ENCODE measurements at regions not wholly inside any gene's neighbourhood (a gene's known extent, or its start where the extent isn't known, plus 50 kb on each side); places are given as distances from the start of the nearest gene placed in this dataset.
"Not testable (repeated sequence)": the region's sequence is repeated elsewhere in the genome, so short reads cannot be mapped to it uniquely, and the experiment has no call there.

DNA sequence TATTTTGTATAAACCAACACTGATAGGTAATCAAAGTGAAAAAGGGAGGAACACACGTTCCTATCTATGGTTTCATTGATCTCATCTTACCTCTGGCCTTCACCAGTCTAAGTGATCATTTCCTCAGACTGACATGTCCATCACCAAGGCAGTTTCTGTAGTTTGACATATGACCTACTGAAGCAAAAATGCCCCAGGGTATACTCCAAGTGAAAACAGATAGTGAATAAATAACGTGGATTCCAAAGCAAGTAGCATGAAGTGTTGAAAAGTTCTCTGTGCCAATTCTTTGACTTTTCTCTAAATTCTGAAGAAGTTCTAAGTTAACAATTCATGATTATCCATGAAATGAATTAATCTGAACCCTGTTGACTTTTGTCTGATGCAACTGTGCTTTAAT, 334.2 kb upstream of the SGCG start:
- no peak for ATAC-seq
- DNase-seq (ENCODE audit: low spot score), result no peak

DNA sequence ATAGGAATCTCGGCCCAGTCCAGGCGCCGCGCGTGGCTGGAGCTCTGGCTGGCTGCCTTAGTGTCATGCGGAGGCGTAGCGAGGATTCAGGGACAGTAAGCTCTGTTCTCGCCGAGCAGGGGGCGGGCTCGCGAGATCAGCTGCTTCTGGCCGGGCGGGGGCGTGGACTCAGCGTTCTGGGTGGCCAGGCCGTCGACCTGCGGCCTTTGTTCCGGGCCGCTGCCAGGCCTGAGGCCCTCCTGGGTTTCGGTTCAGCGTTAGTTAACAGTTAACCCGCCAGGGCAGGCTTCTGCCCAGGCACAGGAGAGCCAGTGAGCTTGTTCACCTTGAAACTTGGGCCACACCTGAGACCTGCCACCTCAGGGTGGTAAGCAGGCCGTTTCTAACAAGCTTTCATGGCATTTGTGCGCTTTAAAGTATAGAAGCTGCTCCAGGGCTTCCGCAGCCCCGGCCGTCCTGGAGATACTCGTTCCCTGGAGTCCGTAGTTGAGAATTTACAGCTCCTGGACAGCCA, 332.2 kb upstream of the SGCG start:
- ATAC-seq (peak; percentile 91), DNase-seq (ENCODE audit: low spot score) (peak; percentile 68)

DNA sequence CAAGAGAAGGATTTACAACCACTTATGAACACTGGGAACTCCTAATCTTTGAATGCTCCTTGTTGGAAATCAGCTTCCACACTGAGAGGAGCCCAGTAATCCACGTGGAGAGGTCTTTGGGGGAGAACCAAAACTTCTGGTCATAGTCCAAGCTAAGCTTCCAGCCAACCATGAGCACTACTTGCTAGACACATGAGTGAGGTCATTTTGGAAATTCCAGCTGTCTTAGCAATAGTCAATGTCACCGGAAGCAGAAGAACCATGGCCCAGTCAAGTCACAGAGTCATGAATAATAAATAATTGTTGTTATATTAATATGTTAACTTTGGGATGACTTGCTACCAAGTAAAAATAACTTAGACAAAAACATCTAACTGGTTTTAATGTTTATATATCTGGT, 324.9 kb upstream of the SGCG start:
- ATAC-seq (no peak), DNase-seq (ENCODE audit: low spot score) (no peak)

DNA sequence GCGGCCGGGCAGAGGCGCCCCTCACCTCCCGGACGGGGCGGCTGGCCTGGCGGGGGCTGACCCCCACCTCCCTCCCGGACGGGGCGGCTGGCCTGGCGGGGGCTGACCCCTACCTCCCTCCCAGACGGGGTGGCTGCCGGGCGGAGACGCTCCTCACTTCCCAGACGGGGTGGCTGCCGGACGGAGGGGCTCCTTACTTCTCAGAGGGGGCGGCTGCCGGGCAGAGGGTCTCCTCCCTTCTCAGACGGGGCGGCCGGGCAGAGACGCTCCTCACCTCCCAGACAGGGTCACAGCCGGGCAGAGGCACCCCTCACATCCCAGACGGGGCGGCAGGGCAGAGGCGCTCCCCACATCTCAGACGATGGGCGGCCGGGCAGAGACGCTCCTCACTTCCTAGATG, 321.8 kb upstream of the SGCG start:
- ATAC-seq; DNase-seq (ENCODE audit: low spot score): not testable (repeated sequence)

GRCh38 chr13:22859411-22859810, 321.4 kb upstream of the SGCG start:
- ATAC-seq, result not testable (repeated sequence)

DNA sequence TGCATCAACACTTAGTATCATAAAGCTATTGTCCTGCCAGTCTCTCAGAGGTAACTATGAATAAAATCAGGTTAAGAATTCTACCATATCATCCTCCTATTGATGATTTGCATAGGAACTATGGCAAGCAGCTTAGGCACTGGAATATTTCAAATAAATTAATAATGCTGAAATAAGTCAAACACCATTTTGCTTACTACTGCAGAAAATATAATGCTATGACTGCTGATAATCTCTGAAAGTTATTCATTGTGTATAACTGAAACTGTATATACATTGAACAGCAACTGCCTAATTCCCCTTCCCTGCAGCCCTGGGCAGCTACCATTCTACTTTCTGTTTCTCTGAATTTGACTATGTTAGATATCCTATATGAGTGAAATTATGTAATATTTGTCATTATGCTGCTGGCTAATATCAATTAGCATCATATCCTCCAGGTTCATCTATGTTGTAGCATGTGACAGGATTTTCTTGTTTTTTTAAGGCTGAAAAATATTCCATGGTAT, 318.8 kb upstream of the SGCG start:
- DNase-seq (ENCODE audit: low spot score) (no peak), ATAC-seq (no peak)

More at GRCh38 chr13:22859411-22859810, 321.4 kb upstream of the SGCG start:
- DNase-seq (ENCODE audit: low spot score), result not testable (repeated sequence)

DNA sequence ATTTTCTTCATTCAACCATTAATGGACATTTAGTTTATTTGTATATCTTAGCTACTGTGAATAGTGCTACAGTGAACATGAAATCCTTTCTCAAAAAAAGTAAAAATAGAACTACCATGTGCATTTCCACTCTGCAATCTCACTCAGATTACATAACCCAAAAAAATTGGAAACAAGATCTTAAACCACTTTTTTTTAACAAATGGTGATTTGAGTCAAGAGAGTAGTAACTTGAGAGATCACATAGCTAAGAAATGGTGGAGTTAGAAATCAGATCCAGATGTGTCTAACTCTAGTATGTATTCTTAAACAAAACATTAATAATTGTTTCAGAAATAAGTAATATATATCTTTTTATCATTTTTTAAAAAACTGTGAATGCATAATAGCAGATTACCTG, 318.3 kb upstream of the SGCG start:
- DNase-seq (ENCODE audit: low spot score), result no peak
- ATAC-seq, result no peak

DNA sequence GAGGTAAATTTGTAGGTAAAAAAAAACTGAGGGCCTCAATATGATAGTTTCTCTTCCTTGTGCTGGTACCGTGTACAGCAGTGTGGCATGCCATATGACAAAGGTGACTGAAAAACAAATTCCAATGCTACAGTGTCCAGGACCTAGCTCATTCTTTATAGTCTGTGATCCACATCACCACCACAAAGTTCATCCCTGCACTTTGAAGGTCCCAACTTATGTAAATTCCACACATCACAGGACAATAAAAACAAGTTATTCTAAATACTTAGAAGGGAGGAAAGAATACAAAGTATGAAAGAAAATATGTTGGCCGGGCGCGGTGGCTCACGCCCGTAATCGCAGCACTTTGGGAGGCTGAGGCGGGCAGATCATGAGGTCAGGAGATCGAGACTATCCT, 314.6 kb upstream of the SGCG start:
- DNase-seq (ENCODE audit: low spot score), result no peak
- ATAC-seq, result no peak

DNA sequence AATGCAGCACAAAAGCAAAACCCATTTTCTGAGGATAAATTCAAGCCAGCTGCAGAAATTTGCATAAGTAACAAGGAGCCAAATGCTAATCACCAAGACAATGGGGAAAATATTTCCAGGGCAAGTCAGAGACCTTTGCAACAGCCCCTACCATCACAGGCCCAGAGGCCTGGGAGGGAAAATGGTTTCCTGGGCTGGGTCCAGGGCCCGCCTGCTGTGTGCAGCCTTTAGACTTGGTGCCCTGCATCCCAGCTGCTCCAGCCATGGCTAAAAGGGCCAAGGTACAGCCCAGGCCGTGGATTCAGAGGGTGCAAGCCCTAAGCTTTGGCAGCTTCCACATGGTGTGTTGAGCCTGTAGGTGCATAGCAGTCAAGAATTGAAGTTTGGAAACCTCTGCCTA, 309.5 kb upstream of the SGCG start:
- ATAC-seq (no peak), DNase-seq (ENCODE audit: low spot score) (no peak)

GRCh38 chr13:22874839-22875238, 305.9 kb upstream of the SGCG start:
- ATAC-seq (no peak), DNase-seq (ENCODE audit: low spot score) (no peak)

DNA sequence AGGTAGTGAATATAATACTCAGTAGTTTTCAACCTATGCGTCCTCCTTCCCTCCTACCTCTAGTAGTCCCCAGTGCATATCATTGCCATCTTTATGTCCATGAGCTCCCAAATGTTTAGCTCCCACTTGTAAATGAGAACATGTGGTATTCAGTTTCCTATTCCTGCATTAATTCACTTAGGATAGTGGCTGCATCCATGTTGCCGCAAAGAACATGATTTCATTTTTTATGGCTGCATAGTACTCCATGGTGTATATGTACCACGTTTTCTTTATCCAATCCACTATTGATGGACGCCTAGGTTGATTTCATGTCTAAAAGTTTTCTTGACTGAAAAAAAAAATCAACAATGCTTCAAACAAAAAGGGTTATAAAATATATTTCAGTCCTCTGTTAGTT, 303.4 kb upstream of the SGCG start:
- ATAC-seq (no peak), DNase-seq (ENCODE audit: low spot score) (no peak)

GRCh38 chr13:22880741-22881720, 299.7 kb upstream of the SGCG start:
- no peak for ATAC-seq
- DNase-seq (ENCODE audit: low spot score), result no peak

DNA sequence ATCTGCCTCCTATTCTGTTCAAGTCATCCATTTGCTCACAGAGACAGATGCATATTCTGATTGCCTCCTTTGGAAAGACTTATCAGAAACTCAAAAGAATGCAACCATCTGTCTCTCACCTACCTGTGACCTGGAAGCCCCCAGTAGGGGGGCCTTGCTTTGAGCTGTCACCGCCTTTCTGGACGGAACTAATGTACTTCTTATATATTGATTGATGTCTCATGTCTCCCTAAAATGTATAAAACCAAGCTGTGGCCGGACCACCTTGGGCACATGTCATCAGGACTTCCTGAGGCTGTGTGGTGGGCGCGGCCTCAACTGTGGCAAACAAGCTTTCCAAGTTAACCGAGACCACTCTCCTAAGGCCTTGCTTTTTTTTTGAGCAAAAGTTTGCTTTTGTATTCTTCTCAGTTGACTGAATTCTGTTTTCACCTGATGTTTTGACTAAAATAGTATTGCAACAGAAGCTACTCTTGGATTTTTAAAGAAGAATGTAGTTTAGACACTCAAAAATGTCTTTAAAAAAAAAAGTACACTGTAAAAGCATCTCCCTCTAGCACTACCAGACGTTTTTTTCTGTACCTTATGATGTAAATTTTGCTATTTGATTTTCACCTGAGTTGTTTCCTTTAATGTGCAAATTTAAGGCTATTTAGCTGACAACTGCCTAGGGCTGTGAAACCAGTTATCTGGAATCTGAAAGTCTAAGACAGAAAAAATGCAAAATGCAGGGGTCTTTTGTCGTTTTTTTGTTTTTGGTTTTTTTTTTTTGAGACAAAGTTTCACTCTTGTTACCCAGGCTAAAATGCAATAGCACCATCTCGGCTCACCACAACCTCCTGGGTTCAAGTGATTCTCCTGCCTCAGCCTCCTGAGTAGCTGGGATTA, 298.8 kb upstream of the SGCG start:
- not testable (repeated sequence) for ATAC-seq; DNase-seq (ENCODE audit: low spot score)

- ATAC-seq (no peak), DNase-seq (ENCODE audit: low spot score) (no peak)
Observed at GRCh38 chr13:22883262-22883840, 297.4 kb upstream of the SGCG start.

DNA sequence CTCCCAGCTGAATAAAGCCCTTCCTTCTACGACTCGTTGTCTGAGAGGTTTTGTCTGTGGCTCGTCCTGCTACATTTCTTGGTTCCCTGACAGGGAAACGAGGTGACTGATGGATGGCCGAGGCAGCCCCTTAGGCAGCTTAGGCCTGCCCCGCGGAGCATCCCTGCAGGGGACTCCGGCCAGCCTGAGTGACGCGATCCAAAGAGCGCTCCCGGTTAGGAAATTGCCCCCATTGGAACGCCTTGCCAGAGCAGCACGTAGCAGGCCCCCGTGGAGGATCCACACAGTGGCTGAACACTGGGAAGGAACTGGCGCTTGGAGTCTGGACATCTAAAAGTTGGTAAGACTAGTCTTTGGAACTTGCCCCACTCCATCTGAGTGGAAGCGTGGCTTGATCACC, 296.8 kb upstream of the SGCG start:
- DNase-seq (ENCODE audit: low spot score), result no peak
- no peak for ATAC-seq

DNA sequence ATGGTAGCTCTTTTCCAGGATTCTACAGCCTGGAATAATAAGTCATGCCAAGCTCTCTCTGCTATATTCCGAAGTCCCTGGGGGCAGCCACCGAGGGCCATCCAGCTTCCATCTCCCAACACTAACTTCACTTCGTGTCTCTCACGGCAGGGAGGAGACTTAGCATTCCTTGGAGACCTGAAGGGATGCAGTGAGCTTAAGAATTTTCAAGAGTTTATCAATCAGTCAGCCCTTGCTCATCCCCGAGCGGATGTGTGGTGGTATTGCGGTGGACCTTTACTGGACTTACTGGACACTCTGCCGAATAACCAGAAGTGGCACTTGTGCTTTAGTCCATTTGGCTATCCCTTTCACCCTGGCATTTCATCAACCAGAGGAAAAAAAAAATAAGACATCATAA, 294.7 kb upstream of the SGCG start:
- not testable (repeated sequence) for DNase-seq (ENCODE audit: low spot score); ATAC-seq

DNA sequence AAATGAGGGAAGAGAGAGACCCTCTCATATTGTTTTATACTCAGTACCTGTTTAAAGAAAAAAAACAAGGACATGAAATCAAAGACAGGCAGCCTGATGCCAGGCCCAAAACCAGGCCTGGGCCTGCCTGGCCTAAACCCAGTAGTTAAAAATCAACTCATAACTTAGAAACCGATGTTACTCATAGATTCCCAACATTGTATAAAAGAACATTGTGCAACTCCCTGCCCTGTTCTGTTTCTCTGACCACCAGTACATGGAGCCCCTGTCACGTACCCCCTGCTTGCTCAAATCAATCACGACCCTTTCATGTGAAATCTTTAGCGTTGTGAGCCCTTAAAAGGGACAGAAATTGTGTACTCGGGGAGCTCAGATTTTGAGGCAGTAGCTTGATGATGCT, 291.4 kb upstream of the SGCG start:
- ATAC-seq; DNase-seq (ENCODE audit: low spot score): not testable (repeated sequence)

GRCh38 chr13:22893204-22893603, 287.6 kb upstream of the SGCG start:
- DNase-seq (ENCODE audit: low spot score), result no peak

GRCh38 chr13:22893777-22894176, 287.0 kb upstream of the SGCG start:
- DNase-seq (ENCODE audit: low spot score) (no peak), ATAC-seq (no peak)

More at GRCh38 chr13:22893204-22893603, 287.6 kb upstream of the SGCG start:
- no peak for ATAC-seq

- ATAC-seq (no peak), DNase-seq (ENCODE audit: low spot score) (no peak)
Observed at GRCh38 chr13:22897571-22898314, 283.0 kb upstream of the SGCG start.
